Progenitor cell of endocrine pancreas (in vitro differentiated cells): ENCODE measurements at regions not wholly inside any gene's neighbourhood (a gene's known extent, or its start where the extent isn't known, plus 50 kb on each side); places are given as distances from the start of the nearest gene placed in this dataset.

Source experiments
- DNase-seq: peaks from one replicate; pipeline ENCODE4 v3.0.0; 2021; ENCODE audit warnings: low spot score; ENCODE audit not compliant: unreplicated experiment
- H3K27ac Mint-ChIP-seq: 2 replicates; pipeline ENCODE4 v1.8.0; 2021; ENCODE audit warnings: mild to moderate bottlenecking, moderate library complexity, mixed read lengths
- H3K27me3 Mint-ChIP-seq: 2 replicates; pipeline ENCODE4 v1.8.0; 2021; ENCODE audit warnings: mixed read lengths
- H3K36me3 Mint-ChIP-seq: 2 replicates; pipeline ENCODE4 v1.8.0; 2022; ENCODE audit warnings: mixed read lengths; ENCODE audit not compliant: insufficient read depth
- H3K4me1 Mint-ChIP-seq: 2 replicates; pipeline ENCODE4 v1.8.0; 2021; ENCODE audit warnings: low read depth, mixed read lengths
- H3K4me3 Mint-ChIP-seq: 2 replicates; pipeline ENCODE4 v1.8.0; 2021; ENCODE audit warnings: low read depth, mild to moderate bottlenecking, moderate library complexity, mixed read lengths
- H3K9me3 Mint-ChIP-seq: 2 replicates; pipeline ENCODE4 v1.8.0; 2021; ENCODE audit warnings: low read depth, mixed read lengths
- TF ChIP-seq, protein P1 (sequence below): fragments of 200-600 bp; sonication (generic); IDR thresholded peaks from one replicate; pipeline ENCODE4 v1.5.0; 2021; ENCODE audit warnings: antibody characterized with exemption, mild to moderate bottlenecking; ENCODE audit not compliant: unreplicated experiment

DNA sequence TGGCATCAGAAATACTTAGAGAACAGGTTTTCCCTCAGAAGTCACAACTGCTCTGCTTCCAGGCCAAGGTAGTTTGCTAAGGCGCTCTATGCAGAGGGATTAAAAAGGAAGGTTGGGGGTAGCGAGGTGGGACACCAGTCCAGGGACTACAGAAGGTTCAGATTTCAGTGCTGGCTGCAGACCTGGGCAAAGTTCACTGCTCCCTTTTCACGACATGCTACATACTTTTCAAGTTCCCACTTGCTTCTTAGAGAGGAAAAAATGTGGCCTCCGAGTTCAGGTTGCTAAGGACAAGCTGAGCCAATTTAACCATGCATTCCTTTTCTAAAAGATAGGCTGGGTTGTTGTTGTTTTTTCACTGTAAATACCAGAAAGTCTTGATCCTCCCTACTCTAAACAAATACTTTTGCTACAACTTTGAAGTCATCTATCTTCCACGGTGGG is 158.6 kb upstream of the NR2F2 start:
- no peaks in the 10 kb centered on the region for H3K27me3 Mint-ChIP-seq
- H3K9me3 Mint-ChIP-seq, result peaks cover 12% of the 10 kb centered on the region
- peaks cover 11% of the 10 kb centered on the region for H3K36me3 Mint-ChIP-seq
- DNase-seq, result peak; percentile 16
- peaks cover 17% of the 10 kb centered on the region for H3K4me1 Mint-ChIP-seq
- H3K4me3 Mint-ChIP-seq, result no peak overlapping the region
- no peak overlapping the region for H3K27ac Mint-ChIP-seq
- TF ChIP-seq, protein P1, sequence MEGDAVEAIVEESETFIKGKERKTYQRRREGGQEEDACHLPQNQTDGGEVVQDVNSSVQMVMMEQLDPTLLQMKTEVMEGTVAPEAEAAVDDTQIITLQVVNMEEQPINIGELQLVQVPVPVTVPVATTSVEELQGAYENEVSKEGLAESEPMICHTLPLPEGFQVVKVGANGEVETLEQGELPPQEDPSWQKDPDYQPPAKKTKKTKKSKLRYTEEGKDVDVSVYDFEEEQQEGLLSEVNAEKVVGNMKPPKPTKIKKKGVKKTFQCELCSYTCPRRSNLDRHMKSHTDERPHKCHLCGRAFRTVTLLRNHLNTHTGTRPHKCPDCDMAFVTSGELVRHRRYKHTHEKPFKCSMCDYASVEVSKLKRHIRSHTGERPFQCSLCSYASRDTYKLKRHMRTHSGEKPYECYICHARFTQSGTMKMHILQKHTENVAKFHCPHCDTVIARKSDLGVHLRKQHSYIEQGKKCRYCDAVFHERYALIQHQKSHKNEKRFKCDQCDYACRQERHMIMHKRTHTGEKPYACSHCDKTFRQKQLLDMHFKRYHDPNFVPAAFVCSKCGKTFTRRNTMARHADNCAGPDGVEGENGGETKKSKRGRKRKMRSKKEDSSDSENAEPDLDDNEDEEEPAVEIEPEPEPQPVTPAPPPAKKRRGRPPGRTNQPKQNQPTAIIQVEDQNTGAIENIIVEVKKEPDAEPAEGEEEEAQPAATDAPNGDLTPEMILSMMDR, result no peak

DNA sequence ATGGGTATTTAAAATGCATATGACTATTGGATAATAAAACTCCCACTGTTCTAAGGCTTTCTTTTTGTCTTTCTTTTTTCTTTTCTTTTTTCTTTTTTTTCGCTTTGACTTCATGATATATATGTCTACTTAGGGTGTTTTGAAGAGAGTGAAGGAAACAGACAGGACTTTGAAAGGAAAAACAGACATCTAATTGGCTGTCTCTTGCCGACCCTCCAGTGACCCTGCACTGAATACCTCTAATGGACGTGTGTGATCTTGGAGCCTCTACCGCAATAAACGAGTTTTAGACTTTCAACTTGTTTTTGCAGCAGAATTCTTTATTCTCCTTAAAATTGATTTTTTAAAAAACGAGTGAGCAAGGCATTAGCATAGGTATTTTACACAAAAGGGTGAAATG is 158.1 kb upstream of the NR2F2 start:
- H3K27me3 Mint-ChIP-seq, result no peaks in the 10 kb centered on the region
- DNase-seq, result no peak
- H3K9me3 Mint-ChIP-seq, result peaks cover 12% of the 10 kb centered on the region
- peaks cover 11% of the 10 kb centered on the region for H3K36me3 Mint-ChIP-seq
- H3K27ac Mint-ChIP-seq, result no peak overlapping the region
- TF ChIP-seq, protein P1, result no peak
- H3K4me3 Mint-ChIP-seq, result no peak overlapping the region
- peaks cover 11% of the 10 kb centered on the region for H3K4me1 Mint-ChIP-seq

DNA sequence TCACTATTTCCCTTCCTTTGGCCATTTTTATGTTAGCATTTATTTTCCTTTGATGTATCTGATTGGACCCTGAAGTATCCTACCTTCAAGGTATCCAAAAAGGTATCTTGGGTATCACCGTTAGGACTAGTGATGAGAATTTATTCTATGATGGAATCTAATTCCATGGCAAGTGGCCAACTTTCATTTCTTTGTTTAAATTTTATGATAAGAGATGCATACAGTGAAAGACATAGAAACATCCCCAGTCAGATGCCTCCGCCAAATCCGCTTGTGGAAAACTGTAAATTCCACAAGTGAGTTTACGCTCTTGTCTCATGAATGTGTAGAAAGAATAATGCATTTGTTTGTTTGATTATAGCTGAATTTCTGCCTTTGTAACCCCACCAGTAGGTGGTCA is 153.7 kb upstream of the NR2F2 start:
- H3K27me3 Mint-ChIP-seq, result peaks cover 5% of the 10 kb centered on the region
- peaks cover 14% of the 10 kb centered on the region for H3K4me1 Mint-ChIP-seq
- TF ChIP-seq, protein P1, result no peak
- H3K9me3 Mint-ChIP-seq, result no peaks in the 10 kb centered on the region
- H3K4me3 Mint-ChIP-seq, result no peak overlapping the region
- H3K27ac Mint-ChIP-seq, result no peak overlapping the region
- DNase-seq, result no peak
- H3K36me3 Mint-ChIP-seq, result peaks cover 1% of the 10 kb centered on the region

DNA sequence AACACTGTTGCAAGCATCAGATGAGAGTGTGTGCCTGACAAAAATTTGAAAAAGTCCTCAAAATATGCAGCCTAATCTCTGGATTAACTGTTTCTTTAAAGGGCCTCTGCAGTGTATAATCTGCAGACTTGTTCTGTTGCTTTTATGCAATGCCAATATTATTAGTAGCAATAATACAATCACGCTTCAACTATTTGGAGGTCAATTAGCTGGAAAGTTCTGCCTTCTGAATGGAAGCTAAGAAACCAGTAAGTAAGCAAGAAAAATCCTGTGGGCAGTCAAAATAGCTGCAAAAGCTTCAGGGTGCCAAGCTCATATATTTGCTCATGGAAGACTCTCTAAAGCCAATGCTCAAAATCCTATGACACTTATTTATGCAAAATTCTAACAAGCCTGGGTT is 153.2 kb upstream of the NR2F2 start:
- peaks cover 1% of the 10 kb centered on the region for H3K36me3 Mint-ChIP-seq
- peaks cover 5% of the 10 kb centered on the region for H3K27me3 Mint-ChIP-seq
- H3K9me3 Mint-ChIP-seq, result no peaks in the 10 kb centered on the region
- TF ChIP-seq, protein P1, result no peak
- DNase-seq, result no peak
- no peak overlapping the region for H3K4me3 Mint-ChIP-seq
- H3K4me1 Mint-ChIP-seq, result peaks cover 15% of the 10 kb centered on the region
- H3K27ac Mint-ChIP-seq, result no peak overlapping the region

DNA sequence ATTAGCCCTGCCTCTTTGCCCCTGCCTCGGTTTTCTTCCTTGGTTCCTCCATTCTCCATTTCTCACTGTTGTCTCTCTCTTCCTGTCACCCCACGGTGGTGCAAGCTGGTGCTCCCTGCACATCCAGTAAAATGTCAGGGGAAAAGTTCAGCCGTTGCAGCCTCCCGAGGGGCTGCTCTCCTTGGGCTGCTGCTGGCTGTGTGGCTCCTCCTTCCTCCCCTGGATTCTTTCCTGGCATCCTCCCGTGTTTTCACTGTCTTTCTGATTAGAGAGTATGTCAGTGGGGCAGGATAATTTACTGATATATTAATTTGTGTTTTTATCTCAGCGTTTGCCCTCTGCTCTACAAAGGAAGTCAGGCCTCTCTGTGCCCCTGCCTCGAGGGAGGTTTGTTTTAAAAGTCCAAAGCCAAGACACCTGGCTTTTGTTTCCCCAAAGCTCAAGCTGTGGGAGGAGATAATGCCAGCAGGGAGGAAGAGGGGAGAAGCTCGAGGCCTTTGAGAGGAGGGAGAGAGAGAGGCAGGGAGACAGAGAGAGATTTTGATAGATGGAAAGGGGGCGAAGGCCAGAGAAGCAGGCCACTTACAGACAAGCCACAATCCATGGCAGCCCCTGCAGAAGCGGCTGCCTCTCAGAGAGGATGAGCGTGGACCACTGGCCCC is 150.3 kb upstream of the NR2F2 start:
- H3K4me3 Mint-ChIP-seq, result no peak overlapping the region
- no peaks in the 10 kb centered on the region for H3K9me3 Mint-ChIP-seq
- H3K27me3 Mint-ChIP-seq, result peaks cover 5% of the 10 kb centered on the region
- TF ChIP-seq, protein P1, result no peak
- H3K27ac Mint-ChIP-seq, result no peak overlapping the region
- peaks cover 37% of the 10 kb centered on the region for H3K4me1 Mint-ChIP-seq
- peaks cover 1% of the 10 kb centered on the region for H3K36me3 Mint-ChIP-seq
- no peak for DNase-seq
